ENCODE measurements at regions not wholly inside any gene's neighbourhood (a gene's known extent, or its start where the extent isn't known, plus 50 kb on each side); places are given as distances from the start of the nearest gene placed in this dataset.
"Not testable (repeated sequence)": the region's sequence is repeated elsewhere in the genome, so short reads cannot be mapped to it uniquely, and the experiment has no call there.

DNA sequence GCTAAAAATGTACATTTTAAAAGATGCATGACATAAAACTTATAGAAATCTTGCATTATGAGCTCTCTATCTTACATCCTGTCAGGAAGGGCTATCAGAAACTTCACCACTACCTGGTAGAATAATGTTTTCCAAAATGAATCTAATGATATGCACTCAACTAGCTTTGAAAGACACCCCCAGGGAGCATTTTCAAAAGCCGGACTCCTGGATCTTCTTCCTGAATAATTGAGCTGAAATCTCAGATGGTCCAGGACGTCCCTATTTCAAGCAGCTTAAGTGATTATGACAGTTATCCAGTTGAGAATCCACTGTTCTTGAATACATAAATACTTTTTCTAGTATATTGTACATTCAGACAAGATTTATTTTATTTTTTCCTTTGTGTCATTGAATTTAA is 200.6 kb upstream of the MGAT4C start:
- H3K9me3 Mint-ChIP-seq, result peaks cover 0 to 5% of the 10 kb centered on the region in 2 donors
- H3K36me3 Mint-ChIP-seq, result no peaks in the 10 kb centered on the region
- ATAC-seq (no peak), DNase-seq (ENCODE audit: low spot score in 2 of 2) (no peak)
- no peak overlapping the region for H3K27ac Mint-ChIP-seq

- no peak for ATAC-seq
- H3K36me3 Mint-ChIP-seq, result no peaks in the 10 kb centered on the region
- DNase-seq (ENCODE audit: low spot score in 2 of 2), result no peak
- no peak overlapping the region for H3K27ac Mint-ChIP-seq
- H3K9me3 Mint-ChIP-seq, result peaks cover 0 to 5% of the 10 kb centered on the region in 2 donors
Observed at GRCh38 chr12:86456241-86456640, 200.1 kb upstream of the MGAT4C start.

DNA sequence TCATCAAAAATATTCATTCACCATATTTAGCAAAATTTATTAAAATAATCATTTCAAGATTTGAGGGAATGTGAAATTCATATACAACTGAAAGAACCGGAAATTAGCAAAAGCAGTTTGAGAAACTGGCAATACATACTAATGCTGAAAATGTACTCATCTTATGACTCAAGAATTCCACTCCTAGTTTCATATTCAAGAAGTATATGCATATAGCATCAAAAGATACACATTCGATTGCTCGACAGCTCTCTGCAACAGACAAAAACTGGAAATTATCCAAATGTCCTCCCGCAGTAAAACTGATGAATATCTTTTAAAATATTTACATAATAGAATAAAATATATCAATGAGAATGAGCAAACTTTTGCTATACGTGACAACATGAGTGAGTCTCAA is 189.2 kb upstream of the MGAT4C start:
- H3K27ac Mint-ChIP-seq, result no peak overlapping the region
- no peak for ATAC-seq
- no peak for DNase-seq (ENCODE audit: low spot score in 2 of 2)
- H3K36me3 Mint-ChIP-seq, result no peaks in the 10 kb centered on the region
- H3K9me3 Mint-ChIP-seq, result peaks cover 15 to 16% of the 10 kb centered on the region in 2 donors

DNA sequence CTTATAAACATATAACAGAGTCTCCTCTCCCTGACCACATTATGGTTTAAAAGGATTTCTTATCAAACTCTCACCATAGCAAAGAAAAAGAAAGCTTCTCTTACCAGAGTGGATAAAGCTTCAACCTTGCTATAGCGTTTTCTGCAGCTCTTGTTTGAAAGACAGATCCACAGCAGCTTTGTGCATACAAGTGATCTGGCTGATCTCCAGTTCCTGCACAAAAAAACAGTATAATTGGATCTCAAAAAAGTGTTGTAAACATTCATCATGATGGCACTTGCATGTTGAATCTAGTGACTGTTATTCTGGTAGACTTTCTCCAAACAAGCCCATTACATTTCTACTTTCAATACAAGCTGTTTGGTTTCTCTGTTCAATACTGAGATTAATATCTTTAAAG is 178.9 kb upstream of the MGAT4C start:
- H3K36me3 Mint-ChIP-seq, result peaks cover 0 to 8% of the 10 kb centered on the region in 2 donors
- DNase-seq (ENCODE audit: low spot score in 2 of 2), result no peak
- no peak overlapping the region for H3K27ac Mint-ChIP-seq
- ATAC-seq, result no peak
- H3K9me3 Mint-ChIP-seq, result peaks cover 16 to 25% of the 10 kb centered on the region in 2 donors

GRCh38 chr12:86429824-86430223 is 173.6 kb upstream of the MGAT4C start:
- H3K9me3 Mint-ChIP-seq, result peaks cover 30 to 31% of the 10 kb centered on the region in 2 donors
- DNase-seq (ENCODE audit: low spot score in 2 of 2) (no peak), ATAC-seq (no peak)
- peaks cover 0 to 8% of the 10 kb centered on the region in 2 donors for H3K36me3 Mint-ChIP-seq
- no peak overlapping the region for H3K27ac Mint-ChIP-seq

DNA sequence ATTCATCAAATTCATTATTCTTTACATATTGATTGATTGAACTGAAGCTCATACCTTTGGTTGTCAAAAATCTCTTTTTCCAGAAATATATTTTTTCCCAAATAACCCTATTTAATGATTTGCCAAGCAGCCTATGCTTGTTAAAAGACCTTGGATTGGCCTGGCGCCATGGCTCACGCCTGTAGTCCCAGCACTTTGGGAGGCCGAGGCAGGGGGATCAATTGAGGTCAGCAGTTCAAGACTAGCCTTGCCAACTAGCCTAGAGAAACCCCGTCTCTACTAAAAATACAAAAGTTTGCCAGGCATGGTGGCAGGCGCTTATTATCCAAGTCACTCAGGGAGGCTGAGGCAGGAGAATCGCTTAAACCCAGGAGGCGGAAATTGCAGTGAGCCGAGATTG is 165.1 kb upstream of the MGAT4C start:
- H3K9me3 Mint-ChIP-seq, result peaks cover 8 to 9% of the 10 kb centered on the region in 2 donors
- DNase-seq (ENCODE audit: low spot score in 2 of 2), result no peak
- ATAC-seq, result no peak
- H3K27ac Mint-ChIP-seq, result no peak overlapping the region
- H3K36me3 Mint-ChIP-seq, result no peaks in the 10 kb centered on the region

DNA sequence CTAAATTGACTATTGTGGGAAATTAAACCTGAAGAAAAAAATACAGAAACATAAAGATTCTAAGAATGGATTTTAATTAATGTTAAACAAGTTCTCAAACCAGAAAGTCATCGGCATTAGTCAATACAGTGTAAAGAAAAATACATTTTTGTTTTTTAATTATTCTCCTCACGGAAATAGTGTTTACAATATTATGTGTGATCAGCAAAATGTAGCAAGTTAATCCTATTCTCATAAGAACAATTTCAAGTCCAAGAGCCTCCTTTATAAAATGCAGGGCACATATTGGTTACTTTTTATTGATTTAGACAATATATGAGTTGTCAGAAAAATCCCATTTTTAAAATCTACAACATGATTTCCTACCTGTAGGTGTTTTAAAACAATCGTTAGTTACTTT is 158.0 kb upstream of the MGAT4C start:
- ATAC-seq (no peak), DNase-seq (ENCODE audit: low spot score in 2 of 2) (no peak)
- Mint-ChIP-seq H3K36me3 (peaks cover 5 to 6% of the 10 kb centered on the region in 2 donors), H3K9me3 (peaks cover 16 to 30% of the 10 kb centered on the region in 2 donors), H3K27ac (no peak overlapping the region)

DNA sequence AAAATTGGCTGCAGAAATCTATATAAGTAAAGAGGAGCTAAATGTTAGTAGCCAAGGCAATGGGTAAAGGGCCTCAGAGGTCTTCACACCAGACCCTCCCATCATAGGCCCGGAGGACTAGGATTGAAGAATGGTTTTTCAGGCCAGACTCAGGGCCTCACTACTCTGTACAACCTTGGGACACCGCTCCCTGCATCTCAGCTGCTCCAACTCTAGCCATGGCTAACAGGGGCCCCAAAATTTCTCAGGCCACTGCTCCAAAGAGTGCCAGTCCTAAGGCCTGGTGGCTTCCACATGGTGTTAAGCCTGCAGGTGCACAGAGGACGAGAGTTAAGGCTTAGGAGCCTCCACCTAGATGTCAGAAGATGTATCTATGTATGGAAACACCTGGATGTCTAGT is 155.5 kb upstream of the MGAT4C start:
- peaks cover 16 to 30% of the 10 kb centered on the region in 2 donors for H3K9me3 Mint-ChIP-seq
- DNase-seq (ENCODE audit: low spot score in 2 of 2) (no peak), ATAC-seq (no peak)

GRCh38 chr12:86407620-86408208 is 151.5 kb upstream of the MGAT4C start:
- DNase-seq (ENCODE audit: low spot score in 2 of 2) (no peak), ATAC-seq (no peak)
- peaks cover 5 to 15% of the 10 kb centered on the region in 2 donors for H3K9me3 Mint-ChIP-seq
- no peak overlapping the region for H3K27ac Mint-ChIP-seq
- peaks cover 5 to 6% of the 10 kb centered on the region in 2 donors for H3K36me3 Mint-ChIP-seq

More for the DNA sequence above, 155.5 kb upstream of the MGAT4C start:
- Mint-ChIP-seq H3K36me3 (peaks cover 5 to 6% of the 10 kb centered on the region in 2 donors), H3K27ac (no peak overlapping the region)

- H3K27ac Mint-ChIP-seq, result no peak overlapping the region
- no peaks in the 10 kb centered on the region for H3K36me3 Mint-ChIP-seq
- no peak for DNase-seq (ENCODE audit: low spot score in 2 of 2)
- no peak for ATAC-seq
- peaks cover 0 to 7% of the 10 kb centered on the region in 2 donors for H3K9me3 Mint-ChIP-seq
Observed at GRCh38 chr12:86389949-86390348, 133.8 kb upstream of the MGAT4C start.

DNA sequence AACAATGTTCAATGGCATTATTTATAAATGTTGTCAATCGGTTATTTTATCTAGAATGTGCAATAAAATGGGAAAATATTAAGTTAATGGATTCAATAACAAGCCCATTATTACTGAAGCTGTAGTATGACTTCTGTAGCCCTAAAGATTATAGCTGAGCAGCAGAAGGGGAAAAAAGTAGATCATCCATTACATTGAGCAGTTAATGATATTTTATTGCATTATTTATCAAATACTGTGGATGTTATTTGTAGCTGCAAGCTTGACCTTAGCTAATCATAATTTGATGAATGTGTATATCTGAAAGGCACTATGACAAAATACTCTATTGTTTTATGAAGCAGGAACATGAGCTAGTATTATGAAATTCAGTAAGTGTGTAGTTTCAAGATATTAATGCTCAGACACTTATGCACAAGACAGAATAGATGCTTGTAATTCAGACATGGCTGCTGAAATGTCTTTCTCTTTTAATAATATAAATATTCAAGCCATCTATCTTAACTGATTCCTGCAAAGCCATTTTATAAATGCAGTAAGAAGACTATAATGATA is 131.5 kb upstream of the MGAT4C start:
- Mint-ChIP-seq H3K27ac (no peak overlapping the region), H3K9me3 (peaks cover 8 to 15% of the 10 kb centered on the region in 2 donors), H3K36me3 (peaks cover 0 to 6% of the 10 kb centered on the region in 2 donors)
- DNase-seq (ENCODE audit: low spot score in 2 of 2) (no peak), ATAC-seq (no peak)

DNA sequence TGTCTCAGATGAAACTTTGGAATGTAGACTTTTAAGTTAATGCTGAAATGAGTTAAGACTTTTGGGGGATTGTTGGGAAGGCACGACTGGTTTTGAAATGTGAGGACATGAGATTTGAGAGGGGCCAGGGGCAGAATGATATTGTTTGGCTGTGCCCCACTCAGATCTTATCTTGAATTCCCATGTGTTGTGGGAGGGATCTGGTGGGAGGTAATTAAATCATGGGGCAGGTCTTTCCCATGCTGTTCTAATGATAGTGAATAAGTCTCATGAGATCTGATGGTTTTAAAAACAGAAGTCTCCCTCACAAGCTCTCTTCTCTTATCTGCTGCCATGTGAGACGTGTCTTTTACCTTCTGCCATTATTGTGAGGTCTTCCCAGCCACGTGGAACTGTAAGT is 127.6 kb upstream of the MGAT4C start:
- not testable (repeated sequence) for H3K27ac Mint-ChIP-seq; DNase-seq (ENCODE audit: low spot score in 2 of 2); ATAC-seq
- H3K9me3 Mint-ChIP-seq, result peaks cover 15 to 17% of the 10 kb centered on the region in 2 donors
- peaks cover 0 to 14% of the 10 kb centered on the region in 2 donors for H3K36me3 Mint-ChIP-seq

DNA sequence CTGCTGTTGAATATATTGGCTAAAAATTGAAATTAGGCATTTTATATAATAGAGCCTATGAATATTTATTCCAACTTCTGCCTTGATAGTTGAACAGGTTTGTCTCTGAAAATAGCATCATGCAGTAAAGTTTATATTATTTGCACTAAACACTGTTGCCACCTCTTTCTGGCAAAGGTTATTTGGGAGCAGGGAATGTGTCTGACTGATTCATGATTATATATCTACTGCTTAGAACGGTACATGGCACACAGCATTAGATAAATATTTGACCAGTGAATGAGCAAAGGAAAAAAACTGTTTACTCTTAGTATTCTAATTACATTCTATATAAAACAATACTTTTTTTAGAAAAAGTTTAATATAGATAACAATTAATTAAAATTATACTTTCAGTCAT is 123.1 kb upstream of the MGAT4C start:
- H3K9me3 Mint-ChIP-seq, result peaks cover 13 to 19% of the 10 kb centered on the region in 2 donors

GRCh38 chr12:86376052-86376451 is 119.9 kb upstream of the MGAT4C start:
- DNase-seq (ENCODE audit: low spot score in 2 of 2) (no peak), ATAC-seq (no peak)
- Mint-ChIP-seq H3K36me3 (no peaks in the 10 kb centered on the region), H3K27ac (no peak overlapping the region), H3K9me3 (peaks cover 0 to 4% of the 10 kb centered on the region in 2 donors)

More for the DNA sequence above, 123.1 kb upstream of the MGAT4C start:
- no peak for DNase-seq (ENCODE audit: low spot score in 2 of 2)
- no peak overlapping the region for H3K27ac Mint-ChIP-seq
- no peak for ATAC-seq
- peaks cover 0 to 14% of the 10 kb centered on the region in 2 donors for H3K36me3 Mint-ChIP-seq

DNA sequence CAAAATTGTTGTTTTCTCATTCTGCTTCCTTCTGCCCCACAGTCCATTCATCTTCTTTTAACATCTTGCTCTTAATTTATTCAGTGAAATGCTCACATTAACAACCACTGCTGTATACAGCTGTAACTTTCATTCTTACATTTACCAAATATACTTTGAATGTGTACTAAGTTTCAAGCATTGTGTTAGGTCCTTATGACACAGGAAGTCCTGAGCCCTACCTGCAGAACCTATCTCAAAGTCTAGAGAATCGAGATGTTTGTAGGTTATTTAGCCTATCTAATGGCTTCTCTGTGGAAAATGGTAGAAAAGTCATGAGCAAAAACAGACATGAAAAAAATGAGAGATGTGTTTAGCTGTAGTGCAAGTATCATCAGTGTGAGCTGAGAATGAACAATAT is 117.6 kb upstream of the MGAT4C start:
- Mint-ChIP-seq H3K27ac (no peak overlapping the region), H3K36me3 (no peaks in the 10 kb centered on the region), H3K9me3 (peaks cover 4% of the 10 kb centered on the region in 2 donors)
- no peak for DNase-seq (ENCODE audit: low spot score in 2 of 2)
- ATAC-seq, result no peak

DNA sequence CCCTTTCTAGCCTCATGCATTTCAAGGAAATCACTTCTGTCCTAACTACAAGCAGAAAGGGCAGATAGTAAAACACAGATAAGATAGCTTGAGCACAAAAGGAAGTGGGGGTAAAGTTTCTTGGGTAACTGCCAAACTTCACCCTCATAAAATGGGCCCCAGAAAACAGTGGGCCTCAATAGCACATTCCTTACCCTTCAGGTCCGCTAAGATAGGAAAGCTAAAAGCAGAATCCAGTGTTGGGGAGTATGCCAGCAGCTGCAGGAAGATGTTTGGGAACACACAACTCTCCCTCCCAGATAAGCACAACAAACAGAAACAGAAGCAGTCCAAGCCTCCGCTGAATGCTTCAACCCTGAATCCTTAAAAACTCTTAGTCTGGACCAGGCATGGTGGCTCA is 110.9 kb upstream of the MGAT4C start:
- Mint-ChIP-seq H3K36me3 (peaks cover 0 to 6% of the 10 kb centered on the region in 2 donors), H3K9me3 (peaks cover 10% of the 10 kb centered on the region in 2 donors), H3K27ac (no peak overlapping the region)
- no peak for DNase-seq (ENCODE audit: low spot score in 2 of 2)
- ATAC-seq, result no peak

DNA sequence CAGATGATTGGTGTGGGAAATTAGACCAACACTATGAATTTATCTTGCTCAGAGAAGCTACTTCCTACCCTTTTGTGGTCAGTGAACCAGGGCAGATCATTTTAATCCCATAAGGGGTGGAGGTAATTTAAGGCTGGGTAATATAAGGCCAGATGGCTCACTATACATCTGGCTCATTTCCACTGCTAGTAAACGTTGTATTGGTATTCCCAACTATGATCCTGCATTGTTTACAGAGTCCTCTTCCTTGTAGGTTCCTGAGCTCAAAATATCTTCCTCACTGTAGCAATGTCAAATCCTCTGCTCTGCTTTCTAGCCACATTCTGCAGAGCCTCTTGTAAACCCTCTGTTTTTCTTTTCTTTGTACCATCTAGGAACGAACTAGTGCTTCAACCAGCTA is 93.0 kb upstream of the MGAT4C start:
- ATAC-seq, result no peak
- DNase-seq (ENCODE audit: low spot score in 2 of 2), result no peak
- no peak overlapping the region for H3K27ac Mint-ChIP-seq
- H3K36me3 Mint-ChIP-seq, result no peaks in the 10 kb centered on the region
- H3K9me3 Mint-ChIP-seq, result peaks cover 7 to 9% of the 10 kb centered on the region in 2 donors

- H3K27ac Mint-ChIP-seq, result no peak overlapping the region
- DNase-seq (ENCODE audit: low spot score in 2 of 2) (no peak), ATAC-seq (no peak)
- no peaks in the 10 kb centered on the region for H3K36me3 Mint-ChIP-seq
- peaks cover 5 to 10% of the 10 kb centered on the region in 2 donors for H3K9me3 Mint-ChIP-seq
Observed at GRCh38 chr12:86333955-86334522, 77.8 kb upstream of the MGAT4C start.
